Mesenchymal stem cell (in vitro differentiated cells and primary cell): ENCODE measurements at regions not wholly inside any gene's neighbourhood (a gene's known extent, or its start where the extent isn't known, plus 50 kb on each side); places are given as distances from the start of the nearest gene placed in this dataset.
"Not testable (repeated sequence)": the region's sequence is repeated elsewhere in the genome, so short reads cannot be mapped to it uniquely, and the experiment has no call there.

Experiments used
- DNase-seq: peaks from one replicate; pipeline ENCODE4 v3.0.0-alpha.2; 2013
- H2AFZ ChIP-seq: one replicate; pipeline ENCODE4 v1.6.1; 2013; ENCODE audit warnings: low read depth, mild to moderate bottlenecking, control low read depth, inconsistent platforms, low read length, moderate library complexity
- H2AK5ac ChIP-seq: 2 replicates; pipeline ENCODE4 v1.6.1; 2013; ENCODE audit warnings: low read length, moderate library complexity, mild to moderate bottlenecking, inconsistent platforms; ENCODE audit not compliant: severe bottlenecking
- H2BK120ac ChIP-seq: one replicate; pipeline ENCODE4 v1.6.1; 2013; ENCODE audit warnings: low read depth, mild to moderate bottlenecking, inconsistent platforms, low read length, moderate library complexity
- H2BK12ac ChIP-seq, 2 experiments: one replicate each; pipeline ENCODE4 v1.6.1; 2013; ENCODE audit warnings: inconsistent platforms in 2 of 2, low read length in 2 of 2, mild to moderate bottlenecking in 2 of 2, moderate library complexity in 2 of 2, control low read depth in 1 of 2
- H2BK15ac ChIP-seq: one replicate; pipeline ENCODE4 v1.6.1; 2013; ENCODE audit warnings: mild to moderate bottlenecking, low read depth, inconsistent platforms; ENCODE audit not compliant: poor library complexity, severe bottlenecking
- H2BK5ac ChIP-seq: 2 replicates; pipeline ENCODE4 v1.6.1; 2013; ENCODE audit warnings: low read depth, mild to moderate bottlenecking, low read length, control low read depth, inconsistent platforms; ENCODE audit not compliant: poor library complexity, severe bottlenecking
- H3K14ac ChIP-seq, 2 experiments: one replicate each; pipeline ENCODE4 v1.6.1; 2013; ENCODE audit warnings: inconsistent platforms in 2 of 2, low read length in 2 of 2, control low read depth in 1 of 2, mild to moderate bottlenecking in 1 of 2, moderate library complexity in 1 of 2
- H3K18ac ChIP-seq, 2 experiments: one replicate each; pipeline ENCODE4 v1.6.1; 2013; ENCODE audit warnings: inconsistent platforms in 2 of 2, low read length in 2 of 2, control low read depth in 1 of 2, low read depth in 1 of 2, mild to moderate bottlenecking in 1 of 2
- H3K23ac ChIP-seq, 2 experiments: one replicate each; pipeline ENCODE4 v1.6.1; 2013; ENCODE audit warnings: inconsistent platforms in 2 of 2, low read length in 2 of 2, mild to moderate bottlenecking in 2 of 2, moderate library complexity in 2 of 2, control low read depth in 1 of 2
- H3K27ac ChIP-seq: 2 replicates; pipeline ENCODE4 v1.5.1; 2013; ENCODE audit warnings: mild to moderate bottlenecking, moderate library complexity, low read length, control low read depth, inconsistent platforms; ENCODE audit not compliant: poor library complexity, severe bottlenecking
- H3K27me3 ChIP-seq, 2 experiments: 2 replicates each; pipeline versions ENCODE4 v1.6.1 to v1.7.0; 2013; ENCODE audit warnings: low read length in 2 of 2, mild to moderate bottlenecking in 2 of 2, moderate library complexity in 2 of 2, control low read depth in 1 of 2, inconsistent platforms in 1 of 2; ENCODE audit not compliant: control insufficient read depth in 1 of 2, insufficient read depth in 1 of 2
- H3K36me3 ChIP-seq, 2 experiments: 2 replicates each; pipeline versions ENCODE4 v1.6.1 to v1.7.0; 2013; ENCODE audit warnings: low read length in 2 of 2, control low read depth in 1 of 2, inconsistent platforms in 1 of 2, low read depth in 1 of 2, mild to moderate bottlenecking in 1 of 2; ENCODE audit not compliant: insufficient read depth in 2 of 2, control insufficient read depth in 1 of 2
- H3K4ac ChIP-seq, 2 experiments: one replicate each; pipeline ENCODE4 v1.6.1; 2013; ENCODE audit warnings: inconsistent platforms in 2 of 2, low read length in 2 of 2, mild to moderate bottlenecking in 2 of 2, moderate library complexity in 2 of 2, control low read depth in 1 of 2, low read depth in 1 of 2
- H3K4me1 ChIP-seq: 2 replicates; pipeline ENCODE4 v1.6.1; 2013; ENCODE audit warnings: low read depth, low read length, control low read depth; ENCODE audit not compliant: control insufficient read depth, insufficient read depth
- H3K4me2 ChIP-seq: 2 replicates; pipeline ENCODE4 v1.6.1; 2013; ENCODE audit warnings: low read length, mild to moderate bottlenecking, inconsistent platforms; ENCODE audit not compliant: poor library complexity, severe bottlenecking
- H3K4me3 ChIP-seq, 2 experiments: 2 replicates each; pipeline versions ENCODE4 v1.5.1 to v1.7.0; 2013; ENCODE audit warnings: low read length in 2 of 2, mild to moderate bottlenecking in 2 of 2, control low read depth in 1 of 2, low read depth in 1 of 2; ENCODE audit not compliant: insufficient read depth in 1 of 2
- H3K79me1 ChIP-seq: replicated peaks from 2 replicates; pipeline ENCODE4 v1.6.1; 2013; ENCODE audit warnings: mild to moderate bottlenecking, control low read depth, low read length, inconsistent platforms; ENCODE audit not compliant: poor library complexity, severe bottlenecking
- H3K9ac ChIP-seq: 2 replicates; pipeline ENCODE4 v1.7.0; 2013; ENCODE audit warnings: mild to moderate bottlenecking, low read length, moderate library complexity
- H3K9me3 ChIP-seq: 2 replicates; pipeline ENCODE4 v1.7.0; 2013; ENCODE audit warnings: mild to moderate bottlenecking, low read length; ENCODE audit not compliant: control insufficient read depth
- H4K8ac ChIP-seq: one replicate; pipeline ENCODE4 v1.6.1; 2013; ENCODE audit warnings: inconsistent platforms, mild to moderate bottlenecking, low read length, moderate library complexity
- H4K91ac ChIP-seq: one replicate; pipeline ENCODE4 v1.6.1; 2013; ENCODE audit warnings: mild to moderate bottlenecking, low read length, inconsistent platforms
- WGBS: methylation state at CpG from one replicate; pipeline ENCODE4 v1.1.7; 2013; ENCODE audit warnings: mixed read lengths; 5-methylcytosine and 5-hydroxymethylcytosine counted together

GRCh38 chr4:86452924-86453531, 93.2 kb upstream of the MAPK10 start:
- peak; percentile 33 for DNase-seq
- peak overlapping the region; percentile 80 for H3K27ac ChIP-seq
- peak overlapping the region; percentile 46 for H2BK5ac ChIP-seq
- H3K4me2 ChIP-seq = peak overlapping the region; percentile 19
- no peak overlapping the region for H3K23ac ChIP-seq
- H3K18ac ChIP-seq = peak overlapping the region in 1 of 2 experiments; percentile 67
- peaks cover 2% of the 10 kb centered on the region for H3K79me1 ChIP-seq
- peak overlapping the region; percentile 64 for H2AFZ ChIP-seq
- H3K4me3 ChIP-seq = peak overlapping the region in 1 of 2 experiments; percentile 49
- no peaks in the 10 kb centered on the region for H3K9me3 ChIP-seq
- peak overlapping the region; percentile 75 for H3K9ac ChIP-seq
- H3K36me3 ChIP-seq = no peaks in the 10 kb centered on the region
- H2BK12ac ChIP-seq = peak overlapping the region in 1 of 2 experiments; percentile 51
- no peak overlapping the region for H2BK15ac ChIP-seq
- WGBS = 76% methylated on average over 10 of the region's 11 CpGs
- H3K14ac ChIP-seq = peak overlapping the region in 1 of 2 experiments; percentile 61
- peak overlapping the region; percentile 93 for H4K8ac ChIP-seq
- peak overlapping the region; percentile 89 for H4K91ac ChIP-seq
- H3K4ac ChIP-seq = peak overlapping the region in 1 of 2 experiments; percentile 68
- H2BK120ac ChIP-seq = no peak overlapping the region
- peak overlapping the region; percentile 93 for H2AK5ac ChIP-seq
- H3K4me1 ChIP-seq = peaks cover 14% of the 10 kb centered on the region
- no peaks in the 10 kb centered on the region for H3K27me3 ChIP-seq

DNA sequence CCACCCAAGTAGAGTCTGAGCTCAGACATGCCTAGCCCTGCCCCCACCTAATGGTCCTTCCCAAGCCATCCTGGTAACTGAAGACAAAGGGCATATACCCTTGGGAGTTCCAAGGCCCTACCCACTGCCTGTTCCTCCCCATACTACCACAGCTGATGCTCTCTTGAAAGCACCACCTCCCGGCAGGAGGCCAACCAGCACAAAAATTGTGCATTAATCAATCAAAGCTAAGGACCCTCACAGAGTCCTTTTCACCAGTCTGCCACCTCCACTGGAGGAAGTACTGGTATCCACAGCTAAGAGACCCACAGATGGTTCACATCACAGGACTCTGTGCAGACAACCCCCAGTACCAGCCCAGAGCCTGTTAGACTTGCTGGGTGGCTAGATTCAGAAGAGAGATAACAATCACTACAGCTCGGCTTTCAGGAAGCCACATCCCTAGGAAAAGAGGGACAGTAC, 93.8 kb upstream of the MAPK10 start:
- Histone ChIP-seq H3K4ac (peak overlapping the region in 1 of 2 experiments; percentile 60), H3K18ac (peak overlapping the region in 1 of 2 experiments; percentile 67), H4K8ac (peak overlapping the region; percentile 69), H3K4me1 (peaks cover 14% of the 10 kb centered on the region), H3K27ac (peak overlapping the region; percentile 25), H2AK5ac (peak overlapping the region; percentile 53)
- H3K27me3 ChIP-seq, H2BK12ac ChIP-seq, H2BK15ac ChIP-seq, H3K36me3 ChIP-seq, H3K4me3 ChIP-seq, H2BK5ac ChIP-seq, H2AFZ ChIP-seq, H3K79me1 ChIP-seq, H3K14ac ChIP-seq, H2BK120ac ChIP-seq, H3K23ac ChIP-seq, H3K9ac ChIP-seq, H3K4me2 ChIP-seq, H3K9me3 ChIP-seq, DNase-seq, H4K91ac ChIP-seq: not testable (repeated sequence)
- 33% methylated on average over 2 of the region's 2 CpGs for WGBS

DNA sequence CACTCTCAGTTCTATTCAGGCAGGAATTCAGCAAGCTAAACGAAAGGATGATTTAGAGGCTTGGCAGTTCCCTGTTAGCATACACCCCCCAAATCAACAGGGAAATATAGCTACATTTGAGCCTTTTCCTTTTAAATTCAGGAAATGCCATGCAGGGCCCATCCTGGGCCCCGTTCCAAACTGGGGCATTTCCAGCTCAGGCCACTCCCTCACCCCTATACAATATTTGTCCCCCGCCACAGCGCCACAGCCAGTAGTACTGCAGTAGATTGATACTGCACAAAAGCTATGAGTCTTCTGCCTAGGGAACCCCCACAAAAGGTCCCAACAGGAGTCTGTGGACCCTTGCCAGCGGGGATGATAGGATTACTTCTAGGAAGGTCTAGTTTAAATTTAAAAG, 102.0 kb upstream of the MAPK10 start:
- H4K8ac ChIP-seq = no peak overlapping the region
- H3K27ac ChIP-seq = no peak overlapping the region

DNA sequence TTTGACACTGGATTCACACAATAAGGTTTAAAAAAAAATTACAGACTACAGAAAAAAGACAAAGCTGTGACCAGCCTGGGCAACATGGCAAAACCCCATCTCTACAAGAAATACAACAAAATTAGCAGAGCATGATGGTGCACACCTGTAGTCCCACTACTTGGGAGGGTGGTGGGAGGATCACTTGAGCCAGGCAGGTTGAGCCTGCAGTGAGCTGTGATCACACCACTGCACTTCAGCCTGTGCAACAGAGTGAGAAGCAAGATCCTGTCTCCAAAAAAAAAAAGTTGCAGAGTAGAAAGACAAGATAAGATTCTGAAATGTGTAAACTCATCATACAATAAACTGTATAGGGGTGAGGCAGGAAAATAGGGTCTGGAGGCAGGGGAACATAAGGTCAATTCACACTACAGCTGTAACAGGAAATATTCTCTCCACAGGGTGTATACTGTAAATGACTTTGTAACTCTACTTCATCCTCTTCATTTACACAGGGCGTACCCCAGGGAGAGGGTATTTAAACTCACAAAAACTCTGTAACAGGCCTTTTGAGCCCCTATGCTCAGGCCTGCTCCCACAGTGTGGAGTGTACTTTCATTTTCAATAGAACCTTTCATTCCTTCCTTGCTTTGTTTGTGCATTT, 112.6 kb upstream of the MAPK10 start:
- Histone ChIP-seq H2BK15ac (no peak overlapping the region), H3K9me3 (no peaks in the 10 kb centered on the region), H3K9ac (no peak overlapping the region), H3K27me3 (no peaks in the 10 kb centered on the region), H2BK5ac (no peak overlapping the region), H3K79me1 (no peaks in the 10 kb centered on the region), H4K8ac (peak overlapping the region; percentile 37), H3K4me1 (peaks cover 2% of the 10 kb centered on the region), H3K27ac (no peak overlapping the region), H3K23ac (no peak overlapping the region), H2BK120ac (no peak overlapping the region), H3K14ac (no peak overlapping the region), H2AK5ac (no peak overlapping the region), H3K36me3 (no peaks in the 10 kb centered on the region), H3K4me2 (no peak overlapping the region), H3K18ac (no peak overlapping the region), H2AFZ (no peak overlapping the region), H4K91ac (no peak overlapping the region), H3K4ac (no peak overlapping the region), H3K4me3 (no peak overlapping the region), H2BK12ac (no peak overlapping the region)
- 58% methylated on average over 1 of the region's 1 CpG for WGBS
- no peak for DNase-seq

More for the DNA sequence above, 102.0 kb upstream of the MAPK10 start:
- WGBS = 78% methylated on average over 5 of the region's 5 CpGs
- DNase-seq = no peak
- Histone ChIP-seq H2BK12ac (no peak overlapping the region), H2AFZ (no peak overlapping the region), H3K9ac (no peak overlapping the region), H2BK5ac (no peak overlapping the region), H3K9me3 (peaks cover 6% of the 10 kb centered on the region), H3K4ac (no peak overlapping the region), H3K27me3 (no peaks in the 10 kb centered on the region), H3K23ac (no peak overlapping the region), H3K14ac (no peak overlapping the region), H4K91ac (no peak overlapping the region), H3K4me2 (no peak overlapping the region), H2BK15ac (no peak overlapping the region), H3K36me3 (no peaks in the 10 kb centered on the region), H3K18ac (no peak overlapping the region), H2AK5ac (no peak overlapping the region), H3K4me3 (no peak overlapping the region), H3K79me1 (no peaks in the 10 kb centered on the region), H2BK120ac (no peak overlapping the region), H3K4me1 (no peaks in the 10 kb centered on the region)
